B cell (primary cell): ENCODE measurements at regions not wholly inside any gene's neighbourhood (a gene's known extent, or its start where the extent isn't known, plus 50 kb on each side); places are given as distances from the start of the nearest gene placed in this dataset.

Experiments used
- ATAC-seq: fragments of 200-7000 bp; cut with Tn5 transposase; one replicate; pipeline ENCODE4 v1.10.0; 2021; ENCODE audit warnings: low read depth, mild to moderate bottlenecking, moderate number of reproducible peaks, moderate library complexity
- CTCF ChIA-PET: fragments of 350-600 bp; sonication (Branson Sonifier 250); formaldehyde crosslinking; loops from one replicate; lab custom pipeline; 2021; ENCODE audit warnings: antibody characterized with exemption, inconsistent platforms; lab: Charles Lee
- POLR2A ChIA-PET: fragments of 350-600 bp; sonication (Branson Sonifier 250); formaldehyde crosslinking; loops from one replicate; lab custom pipeline; 2021; ENCODE audit warnings: antibody characterized with exemption; lab: Charles Lee
- DNase-seq: peaks from one replicate; pipeline ENCODE4 v3.0.0; 2013
- H2AFZ ChIP-seq: 2 replicates; pipeline ENCODE4 v1.6.1; 2012; ENCODE audit warnings: mild to moderate bottlenecking, low read depth, low read length; ENCODE audit not compliant: insufficient read depth, poor library complexity, severe bottlenecking
- H3K27ac ChIP-seq, 2 donors: 1 replicate in 1 of 2; 2 replicates in 1 of 2; pipeline ENCODE4 v1.5.1; 2012 to 2013; ENCODE audit warnings: low read length in 2 of 2, mild to moderate bottlenecking in 2 of 2, moderate library complexity in 1 of 2
- H3K27me3 ChIP-seq, 4 experiments: fragments of 200-600 bp in 1 of 4; sonication (generic) in 1 of 4; replicated peaks in 1 of 4; 1 replicate in 2 of 4; 2 replicates in 2 of 4; pipeline versions ENCODE4 v1.6.1 to v1.7.0; 2013 to 2016; ENCODE audit warnings: low read length in 3 of 4, mild to moderate bottlenecking in 2 of 4, mixed read lengths in 1 of 4, moderate library complexity in 1 of 4; ENCODE audit not compliant: insufficient read depth in 4 of 4, control insufficient read depth in 3 of 4; ENCODE audit errors: control extremely low read depth in 1 of 4
- H3K36me3 ChIP-seq, 2 experiments: replicated peaks in 1 of 2; 1 replicate in 1 of 2; 2 replicates in 1 of 2; pipeline versions ENCODE4 v1.6.1 to v1.7.1; 2013; ENCODE audit warnings: low read length in 1 of 2; ENCODE audit not compliant: insufficient read depth in 2 of 2, control insufficient read depth in 1 of 2; ENCODE audit errors: control extremely low read depth in 1 of 2, extremely low read depth in 1 of 2
- H3K4me1 ChIP-seq, 2 donors: fragments of 200-600 bp in 1 of 2; sonication (generic) in 1 of 2; 1 replicate in 1 of 2; 2 replicates in 1 of 2; pipeline versions ENCODE4 v1.5.1 to v1.6.1; 2013 to 2017; ENCODE audit warnings: low read length in 2 of 2; ENCODE audit not compliant: control insufficient read depth in 2 of 2, insufficient read depth in 2 of 2
- H3K4me2 ChIP-seq: replicated peaks from 2 replicates; pipeline ENCODE3; 2012; ENCODE audit warnings: mild to moderate bottlenecking, low read depth, low read length; ENCODE audit not compliant: poor library complexity, severe bottlenecking
- H3K4me3 ChIP-seq, 5 experiments: fragments of 200-600 bp in 1 of 5; sonication (generic) in 1 of 5; 1 replicate in 3 of 5; 2 replicates in 2 of 5; pipeline versions ENCODE4 v1.5.1 to v1.7.0; 2011 to 2016; ENCODE audit warnings: low read length in 4 of 5, mild to moderate bottlenecking in 4 of 5, low read depth in 2 of 5, control low read depth in 1 of 5, moderate library complexity in 1 of 5; ENCODE audit not compliant: insufficient read depth in 1 of 5; ENCODE audit errors: control extremely low read depth in 1 of 5, extremely low read depth in 1 of 5
- H3K79me2 ChIP-seq: fragments of 200-600 bp; sonication (generic); one replicate; pipeline ENCODE4 v1.6.0; 2016; ENCODE audit warnings: low read length; ENCODE audit not compliant: control insufficient read depth, insufficient read depth
- H3K9ac ChIP-seq: fragments of 200-600 bp; sonication (generic); 2 replicates; pipeline ENCODE4 v1.6.1; 2017; ENCODE audit warnings: mild to moderate bottlenecking, low read length, moderate library complexity
- H3K9me3 ChIP-seq, 3 donors: one replicate each; pipeline versions ENCODE4 v1.6.1 to v1.7.1; 2013; ENCODE audit warnings: low read length in 2 of 3; ENCODE audit not compliant: control insufficient read depth in 2 of 3, insufficient read depth in 1 of 3; ENCODE audit errors: control extremely low read depth in 1 of 3
- H4K20me1 ChIP-seq: 2 replicates; pipeline ENCODE4 v1.6.0; 2012; ENCODE audit warnings: mild to moderate bottlenecking, low read length; ENCODE audit not compliant: insufficient read depth, control insufficient read depth, poor library complexity, severe bottlenecking
- H3K27ac Mint-ChIP-seq: one replicate; pipeline ENCODE4 v1.8.0; 2021; ENCODE audit warnings: mixed read lengths
- H3K27me3 Mint-ChIP-seq: one replicate; pipeline ENCODE4 v1.8.0; 2021; ENCODE audit warnings: mixed read lengths
- H3K4me1 Mint-ChIP-seq: one replicate; pipeline ENCODE4 v1.8.0; 2021; ENCODE audit warnings: mixed read lengths
- H3K4me3 Mint-ChIP-seq: one replicate; pipeline ENCODE4 v1.8.0; 2021; ENCODE audit warnings: mixed read lengths
- H3K9me3 Mint-ChIP-seq: one replicate; pipeline ENCODE4 v1.8.0; 2022; ENCODE audit warnings: mixed read lengths; ENCODE audit not compliant: insufficient read depth
- CTCF ChIP-seq: fragments of 200-600 bp; IDR thresholded peaks from one replicate; pipeline ENCODE4 v1.8.0; 2022; ENCODE audit warnings: antibody characterized with exemption, mild to moderate bottlenecking
- EZH2 ChIP-seq: IDR thresholded peaks from 2 replicates; pipeline ENCODE4 v1.6.1; 2012; ENCODE audit warnings: borderline replicate concordance, low read depth, mild to moderate bottlenecking, moderate library complexity, low read length; ENCODE audit not compliant: insufficient read depth, poor library complexity, severe bottlenecking
- WGBS: methylation state at CpG from one replicate; pipeline ENCODE4 v1.1.5; 2013; ENCODE audit warnings: missing lambda C conversion rate; ENCODE audit not compliant: insufficient coverage; 5-methylcytosine and 5-hydroxymethylcytosine counted together
- intact Hi-C: fragments of 100-400 bp; cut with micrococcal nuclease; formaldehyde crosslinking; loops from one replicate; pipeline ENCODE4 v1.10.0; 2022

- 100% methylated on average over 1 of the region's 4 CpGs for whole genome bisulfite sequencing
- Mint-ChIP-seq H3K27me3 (no peaks in the 10 kb centered on the region), H3K9me3 (no peaks in the 10 kb centered on the region), H3K27ac (no peak overlapping the region), H3K4me3 (no peak overlapping the region), H3K4me1 (peaks cover 33% of the 10 kb centered on the region)
- no peaks in the 10 kb centered on the region for H3K9me3 ChIP-seq
- no peak overlapping the region for H3K4me2 ChIP-seq
- no peak overlapping the region for H3K27ac ChIP-seq
- no peaks in the 10 kb centered on the region for H3K79me2 ChIP-seq
- intact Hi-C loops: no loop called here
- peaks cover 32 to 38% of the 10 kb centered on the region in 2 donors for H3K4me1 ChIP-seq
- TF ChIP-seq EZH2 (no peak), CTCF (no peak)
- H3K27me3 ChIP-seq: peaks cover 0 to 16% (median 1%) of the 10 kb centered on the region in 4 experiments
- H4K20me1 ChIP-seq: no peaks in the 10 kb centered on the region
- no peak overlapping the region for H2AFZ ChIP-seq
- no peaks in the 10 kb centered on the region for H3K36me3 ChIP-seq
- POLR2A ChIA-PET: interaction anchor here (0.6 kb wide), 1 partner anchor 119 kb away, joined by 3 read pairs; no protein-coding TSS in a partner anchor
- H3K9ac ChIP-seq: no peak overlapping the region
- CTCF ChIA-PET: no interaction called here
- no peak overlapping the region for H3K4me3 ChIP-seq
- DNase-seq (no peak), ATAC-seq (no peak)
Measured at GRCh38 chr3:194005930-194006501, 129.9 kb upstream of the HES1 start.

GRCh38 chr3:194007592-194008337, 128.2 kb upstream of the HES1 start:
- TF ChIP-seq EZH2: no peak
- no peak for TF ChIP-seq CTCF
- peaks cover 0 to 4% (median 1%) of the 10 kb centered on the region in 4 experiments for H3K27me3 ChIP-seq
- Mint-ChIP-seq H3K9me3 (no peaks in the 10 kb centered on the region), H3K27me3 (no peaks in the 10 kb centered on the region), H3K4me1 (peaks cover 27% of the 10 kb centered on the region), H3K4me3 (no peak overlapping the region), H3K27ac (no peak overlapping the region)
- ATAC-seq (no peak), DNase-seq (no peak)
- H3K36me3 ChIP-seq: no peaks in the 10 kb centered on the region
- no peaks in the 10 kb centered on the region for H3K9me3 ChIP-seq
- H3K79me2 ChIP-seq: no peaks in the 10 kb centered on the region
- intact Hi-C loops: no loop called here
- no peak overlapping the region for H2AFZ ChIP-seq
- H3K4me2 ChIP-seq: no peak overlapping the region
- ChIA-PET CTCF (no interaction called here), POLR2A (no interaction called here)
- H3K4me3 ChIP-seq: no peak overlapping the region
- no peak overlapping the region for H3K9ac ChIP-seq
- no peak overlapping the region for H3K27ac ChIP-seq
- H3K4me1 ChIP-seq: peaks cover 27 to 31% of the 10 kb centered on the region in 2 donors
- WGBS: 92% methylated on average over 7 of the region's 13 CpGs
- no peaks in the 10 kb centered on the region for H4K20me1 ChIP-seq
